ENCODE measurements at regions not wholly inside any gene's neighbourhood (a gene's known extent, or its start where the extent isn't known, plus 50 kb on each side); places are given as distances from the start of the nearest gene placed in this dataset.
"Not testable (repeated sequence)": the region's sequence is repeated elsewhere in the genome, so short reads cannot be mapped to it uniquely, and the experiment has no call there.

DNA sequence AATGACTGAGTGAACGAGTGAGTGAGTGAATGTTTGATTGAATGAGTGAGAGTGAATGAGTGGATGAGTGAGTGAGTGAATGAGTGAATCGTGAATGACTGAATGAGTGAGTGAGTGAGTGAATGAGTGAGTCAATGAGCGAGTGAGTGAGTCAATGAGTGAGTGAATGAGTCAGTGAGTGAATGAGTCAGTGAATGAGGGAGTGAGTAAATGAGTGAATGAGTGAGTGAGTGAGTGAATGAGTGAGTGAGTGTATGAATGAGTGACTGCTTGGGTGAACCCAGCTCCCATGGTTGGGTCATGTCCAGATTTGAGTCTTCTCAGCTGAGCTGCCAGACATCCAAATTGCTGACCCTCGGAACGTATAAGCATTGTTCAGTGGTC lies 135.2 kb upstream of the ZNF469 start:
- peak in 1 of 3 experiments; percentile 19 for DNase-seq

DNA sequence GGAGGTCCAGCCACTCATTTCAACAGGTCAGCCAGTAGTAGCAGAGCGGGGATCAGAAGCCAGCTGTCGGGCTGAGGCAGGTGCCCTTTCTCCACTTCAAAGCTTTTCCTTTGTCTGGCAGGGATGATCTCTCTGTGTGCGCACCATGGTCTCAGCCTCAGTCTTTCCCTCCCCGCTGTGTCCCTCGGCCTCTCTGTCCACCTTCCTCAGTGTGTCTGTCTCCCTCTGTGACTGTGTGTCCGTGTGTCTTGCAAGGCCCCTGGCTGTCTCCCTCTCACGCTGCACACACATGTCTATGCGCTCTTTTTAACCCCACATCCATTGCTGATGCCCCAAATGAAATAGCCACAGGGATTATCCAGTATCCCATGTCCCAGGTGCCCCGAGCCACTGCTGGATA lies 134.0 kb upstream of the ZNF469 start:
- peak in 1 of 3 experiments; percentile 2 for DNase-seq

DNA sequence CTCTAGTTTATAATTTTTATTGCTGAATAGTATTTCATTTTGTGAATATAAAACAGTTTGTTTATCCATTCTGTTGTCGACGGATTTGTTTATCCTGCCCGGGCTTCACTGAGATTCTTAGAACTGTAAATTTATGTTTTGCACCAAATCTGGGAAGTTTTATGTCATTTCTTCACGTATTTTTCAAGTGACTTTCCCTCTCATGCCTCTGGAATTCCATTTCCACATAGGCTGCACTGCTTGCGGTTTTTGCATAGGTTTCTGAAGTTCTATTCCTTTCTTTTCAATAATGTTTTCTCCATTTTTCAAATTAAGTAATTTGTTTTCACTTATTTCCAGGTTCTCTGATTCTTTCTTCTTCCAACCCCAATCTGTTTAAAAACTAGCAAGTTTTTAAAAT lies 132.4 kb upstream of the ZNF469 start:
- not testable (repeated sequence) for DNase-seq

DNA sequence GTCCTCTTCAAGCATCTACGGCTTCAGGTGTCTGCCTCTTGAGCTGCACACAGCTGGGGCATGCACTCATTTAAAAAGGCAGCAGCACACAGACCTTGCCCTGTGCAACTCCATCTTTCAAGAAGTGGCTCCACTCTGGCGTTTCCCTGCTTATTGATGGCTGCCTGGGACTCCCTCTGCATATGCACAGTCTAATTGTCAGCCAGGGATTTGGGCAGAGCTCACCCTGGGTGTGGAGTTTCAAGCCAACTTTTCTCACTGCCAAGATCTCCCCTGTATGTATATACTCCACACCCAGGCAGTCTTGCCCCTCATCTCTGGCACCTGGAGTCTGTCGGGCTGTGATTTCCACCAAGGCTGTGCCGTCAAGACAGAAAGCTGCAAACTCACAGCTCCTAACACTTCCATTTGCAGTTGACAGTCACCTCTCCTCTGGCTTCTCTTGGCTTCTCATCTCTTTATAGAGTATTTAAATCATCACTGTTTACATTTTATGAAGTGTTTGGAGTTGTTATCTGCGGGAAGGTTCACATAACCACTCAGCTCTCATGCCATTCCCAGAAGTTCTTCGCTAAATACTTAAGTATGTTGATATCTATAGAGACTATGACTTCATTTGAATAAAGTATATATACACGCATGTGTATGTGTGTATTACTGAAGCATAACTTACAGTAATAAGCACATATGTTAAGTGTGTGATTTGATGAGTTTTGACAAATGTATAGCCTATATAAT lies 130.5 kb upstream of the ZNF469 start:
- DNase-seq = not testable (repeated sequence)

DNA sequence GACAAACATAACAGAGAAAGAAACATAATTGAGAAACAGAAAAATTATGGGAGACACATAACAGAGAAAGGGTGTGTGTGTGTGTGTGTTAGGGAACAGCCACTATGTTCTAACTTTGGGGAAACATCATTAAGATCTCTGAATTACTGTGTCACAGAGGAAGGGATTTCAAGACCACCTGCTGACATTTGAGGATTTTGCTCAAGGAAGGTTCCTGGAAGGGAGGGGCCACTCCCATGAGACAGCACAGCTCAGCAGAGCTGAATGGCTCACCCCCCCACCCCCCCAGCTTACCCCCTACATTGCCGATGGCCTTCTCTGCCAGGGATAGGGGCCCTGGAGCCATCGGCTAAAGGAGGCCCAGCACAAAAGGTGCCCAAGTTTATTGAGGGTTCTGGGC lies 124.6 kb upstream of the ZNF469 start:
- DNase-seq = not testable (repeated sequence)

DNA sequence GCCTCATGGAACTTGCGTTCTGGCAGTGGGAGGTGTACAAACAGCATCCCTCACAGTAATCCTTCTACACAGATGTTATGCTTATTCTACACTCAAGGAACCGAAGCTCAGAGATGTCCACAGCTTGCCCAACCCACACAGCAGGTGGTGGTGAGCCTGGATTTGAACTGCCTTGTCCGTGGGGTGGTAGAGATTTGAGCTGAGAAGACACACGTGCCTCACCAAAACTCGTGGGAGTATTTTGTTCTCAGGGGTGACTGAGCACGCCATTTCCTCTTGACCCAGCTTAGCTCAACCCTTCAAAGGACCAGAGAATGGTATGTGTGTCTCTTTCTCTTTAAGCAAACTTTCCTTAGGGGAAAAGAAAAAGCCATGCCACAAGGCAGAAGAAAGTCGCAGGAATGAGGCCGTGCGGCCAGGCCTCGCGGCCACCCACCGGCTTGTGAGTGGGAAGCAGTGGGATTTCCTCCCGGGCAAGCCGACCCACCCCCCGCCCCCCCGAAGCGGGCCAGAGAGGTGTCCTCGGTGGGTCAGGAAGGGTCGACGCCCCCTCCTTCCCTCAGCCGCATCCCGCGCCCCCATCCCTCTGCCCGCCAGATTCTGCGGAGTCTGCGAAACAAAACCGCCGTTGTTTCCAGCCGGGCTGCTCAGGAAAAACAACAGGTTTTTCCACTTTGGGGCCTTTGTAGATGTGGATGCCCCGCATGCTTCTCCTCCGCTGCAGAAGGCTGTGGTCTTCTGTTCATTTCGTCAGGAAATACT lies 123.8 kb upstream of the ZNF469 start:
- not testable (repeated sequence) for DNase-seq

DNA sequence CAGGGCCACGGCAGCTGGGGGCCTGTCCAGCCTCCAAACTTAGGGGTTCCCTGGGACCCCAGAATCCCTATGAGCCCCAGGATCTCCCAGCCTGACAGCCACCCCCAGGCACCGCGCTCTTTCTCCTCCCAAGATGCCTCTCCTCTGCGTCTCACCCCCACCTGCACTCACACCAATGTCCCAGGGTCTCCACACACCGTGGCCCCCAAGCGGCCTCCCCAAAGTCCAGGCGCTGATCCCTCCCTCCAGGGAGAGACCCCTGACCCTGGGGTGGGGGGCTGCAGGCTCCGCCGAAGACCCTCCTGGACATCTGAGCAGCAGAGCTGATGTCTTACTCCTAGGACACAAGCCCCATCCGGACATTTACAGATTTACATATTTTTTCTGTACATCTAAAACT lies 123.2 kb upstream of the ZNF469 start:
- not testable (repeated sequence) for DNase-seq

DNA sequence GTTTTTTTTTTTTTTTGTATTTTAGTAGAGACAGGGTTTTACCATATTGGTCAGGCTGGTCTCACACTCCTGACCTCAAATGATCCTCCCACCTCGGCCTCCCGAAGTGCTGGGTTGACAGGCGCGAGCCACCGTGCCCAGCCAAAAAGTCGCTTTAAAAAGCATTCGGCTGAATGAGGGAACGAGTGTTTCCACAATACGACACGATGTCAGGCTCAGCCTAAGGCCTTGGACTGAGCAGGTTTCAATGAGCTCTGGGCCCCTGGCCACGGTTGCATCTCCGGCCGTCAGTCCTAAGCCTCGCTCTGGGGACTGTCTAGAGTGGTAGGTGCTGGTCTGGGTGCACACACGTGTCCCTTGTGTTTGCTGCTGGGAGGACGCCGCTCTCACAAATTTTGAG lies 122.6 kb upstream of the ZNF469 start:
- not testable (repeated sequence) for DNase-seq

DNA sequence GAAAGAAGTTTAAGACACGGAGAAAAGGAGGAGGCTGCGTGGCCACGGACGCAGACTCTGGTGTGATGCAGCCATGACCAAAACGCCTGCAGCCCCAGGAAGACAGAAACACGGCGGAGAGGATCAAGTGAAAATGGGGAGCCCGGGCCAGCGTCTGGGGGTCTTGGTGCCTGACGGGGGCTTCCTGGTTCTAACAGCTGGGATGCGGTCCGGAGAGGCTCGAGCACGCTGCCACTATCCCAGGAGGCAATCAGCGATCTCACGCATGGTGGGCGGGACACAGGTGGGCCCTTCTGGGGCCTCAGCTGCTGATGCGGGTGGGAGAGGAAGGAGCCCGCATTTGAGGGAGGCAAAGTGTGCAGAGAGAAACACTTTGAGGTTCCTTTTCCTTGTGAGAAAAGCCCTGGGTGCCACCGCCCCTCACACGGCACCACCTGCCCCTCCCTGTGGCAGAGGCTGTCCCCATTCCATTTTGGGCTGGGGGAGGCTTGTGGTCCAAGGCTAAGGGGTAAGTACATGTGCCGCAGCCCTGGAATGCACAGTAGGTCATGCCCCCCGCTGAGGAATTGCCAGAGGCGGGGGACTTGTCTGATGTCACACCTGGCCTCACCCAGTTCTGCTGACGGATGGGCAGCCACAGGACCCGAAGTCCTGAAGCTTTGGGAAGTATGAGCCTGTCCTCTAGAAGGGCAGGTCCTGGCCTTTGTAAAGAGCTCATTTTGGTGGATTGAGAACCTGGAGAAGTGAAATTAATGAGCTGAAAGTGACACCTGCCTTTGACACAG lies 121.7 kb upstream of the ZNF469 start:
- DNase-seq = not testable (repeated sequence)

DNA sequence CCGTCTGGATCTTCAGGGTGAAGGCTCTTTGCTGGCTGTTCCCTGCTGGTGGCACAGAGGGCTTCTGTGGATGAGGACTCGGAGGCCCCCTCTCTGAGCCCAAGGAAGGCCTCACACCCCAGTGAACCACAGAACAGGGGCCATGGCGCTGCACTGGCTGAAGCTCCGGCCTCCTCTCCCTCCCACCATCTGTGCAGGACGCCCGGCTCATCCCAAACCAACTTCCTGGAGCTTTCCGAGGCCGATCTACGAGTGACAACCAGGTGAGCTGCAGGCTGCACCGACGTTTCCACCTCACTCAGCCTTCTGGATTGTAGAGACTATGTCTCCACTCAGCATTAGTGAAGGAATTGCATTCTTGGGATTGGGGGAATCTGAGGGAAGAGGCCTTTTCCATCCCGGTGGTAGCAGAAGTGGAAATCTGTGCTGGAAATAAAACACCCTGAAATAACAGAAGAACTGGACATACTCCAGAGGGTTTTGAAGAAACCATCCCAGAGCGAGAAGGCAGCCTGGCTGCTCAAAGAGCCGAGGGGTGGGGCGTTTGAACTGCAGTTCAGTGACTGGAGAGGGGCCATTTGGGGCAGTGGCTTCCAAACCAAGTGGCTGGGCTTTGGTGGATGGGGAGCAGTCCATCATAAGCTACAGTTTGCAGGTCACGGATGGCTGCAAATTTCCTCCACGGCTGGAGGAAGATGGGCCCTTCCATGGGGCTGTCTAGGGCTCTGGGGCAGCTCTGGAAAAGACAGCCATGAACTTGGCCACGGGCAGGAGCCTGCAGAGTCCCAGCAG lies 120.7 kb upstream of the ZNF469 start:
- not testable (repeated sequence) for DNase-seq

DNA sequence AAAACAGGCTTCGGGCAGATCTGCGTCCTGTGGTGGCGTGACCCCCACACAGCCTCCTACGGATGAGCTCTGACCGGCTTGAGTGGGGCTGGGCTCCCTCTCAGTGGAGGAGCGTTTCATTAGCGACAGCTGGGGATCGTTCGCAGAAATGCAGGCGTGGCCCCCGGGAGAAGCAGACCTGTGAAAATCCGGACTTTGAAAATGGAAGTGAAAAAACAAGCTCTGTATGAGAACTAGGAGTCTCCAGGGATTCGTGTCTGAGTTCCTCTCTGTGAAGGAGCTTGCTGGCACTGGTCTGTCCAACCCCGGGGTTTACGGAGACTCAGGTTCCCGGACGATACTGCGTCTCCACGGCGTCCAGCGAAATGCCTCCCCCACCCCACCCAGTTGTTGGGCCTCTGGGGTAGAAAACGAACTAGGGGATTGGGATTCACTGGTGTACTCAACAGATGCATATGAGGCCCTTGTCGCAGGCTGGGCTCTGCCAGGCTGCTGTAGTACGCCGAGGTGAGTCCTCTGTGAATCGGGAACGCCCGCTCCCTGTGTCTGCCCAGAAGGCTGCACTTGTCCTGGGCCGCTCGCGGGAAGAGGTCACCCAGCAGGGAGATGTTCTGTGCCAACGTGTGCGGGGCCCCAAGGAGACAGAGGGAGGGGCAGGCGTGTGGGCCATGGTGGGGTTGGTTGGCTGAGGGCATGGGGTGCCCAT lies 119.7 kb upstream of the ZNF469 start:
- not testable (repeated sequence) for DNase-seq

DNA sequence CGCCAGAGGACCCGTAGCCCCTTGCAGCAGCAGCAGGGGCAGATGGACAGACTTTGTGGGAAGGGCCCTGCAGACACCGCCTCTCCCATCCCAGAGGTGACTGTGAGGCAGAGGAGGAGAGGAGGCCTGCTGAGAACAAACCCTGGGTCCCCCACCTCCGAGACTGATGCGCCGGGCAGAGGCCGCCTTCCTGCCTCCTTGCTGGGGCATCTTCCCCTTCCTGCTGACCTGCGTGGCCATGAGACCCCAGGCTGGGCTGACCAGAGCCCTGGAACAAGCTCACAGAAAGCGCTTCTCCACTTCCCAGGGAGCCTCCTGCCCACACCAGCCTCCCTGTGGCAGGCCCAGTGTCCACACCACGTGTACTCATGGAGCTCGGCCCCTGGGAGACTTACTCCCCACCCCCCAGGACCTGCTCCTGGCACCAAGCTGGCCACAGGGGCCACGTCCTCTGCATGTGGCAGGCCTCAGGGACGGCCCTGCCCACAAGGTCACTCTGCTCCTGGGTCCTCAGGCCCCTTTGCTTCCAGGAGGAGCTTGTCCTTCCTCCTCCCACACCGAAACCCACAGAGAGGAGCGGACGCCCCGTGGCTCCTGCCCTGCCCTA lies 119.0 kb upstream of the ZNF469 start:
- DNase-seq = not testable (repeated sequence)

DNA sequence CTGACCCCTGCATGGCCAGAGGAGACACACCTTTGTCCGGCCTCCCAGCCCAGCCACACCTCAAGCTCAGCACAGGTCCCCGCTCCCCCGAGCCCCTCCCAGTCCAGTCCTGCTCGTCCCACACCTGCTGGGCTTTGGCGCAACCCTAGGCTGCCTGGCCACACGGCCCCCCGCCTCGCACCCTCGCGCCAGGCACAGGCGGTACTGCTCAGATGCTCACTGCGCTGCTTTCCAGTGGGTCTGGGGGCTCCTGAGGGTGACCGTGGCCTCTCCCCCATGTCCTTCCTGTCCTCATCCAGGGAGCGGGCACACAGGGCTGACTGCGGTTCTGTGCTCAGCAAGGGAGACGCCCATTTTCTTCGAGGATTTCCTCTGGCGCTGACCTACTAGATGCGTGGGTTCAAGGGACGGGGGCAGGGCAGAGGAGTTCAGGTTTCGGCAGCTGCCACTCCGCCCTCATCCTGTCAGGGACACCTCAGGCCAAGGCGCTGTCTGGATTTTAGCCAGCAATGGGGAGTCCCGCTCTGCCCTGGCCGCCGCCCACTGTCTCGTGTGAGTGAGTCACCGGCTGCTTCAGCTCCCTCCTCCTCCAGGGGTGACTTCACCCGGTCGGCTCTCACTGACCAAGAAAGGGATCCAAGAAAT lies 118.0 kb upstream of the ZNF469 start:
- DNase-seq = peak in 1 of 3 experiments; percentile 14

DNA sequence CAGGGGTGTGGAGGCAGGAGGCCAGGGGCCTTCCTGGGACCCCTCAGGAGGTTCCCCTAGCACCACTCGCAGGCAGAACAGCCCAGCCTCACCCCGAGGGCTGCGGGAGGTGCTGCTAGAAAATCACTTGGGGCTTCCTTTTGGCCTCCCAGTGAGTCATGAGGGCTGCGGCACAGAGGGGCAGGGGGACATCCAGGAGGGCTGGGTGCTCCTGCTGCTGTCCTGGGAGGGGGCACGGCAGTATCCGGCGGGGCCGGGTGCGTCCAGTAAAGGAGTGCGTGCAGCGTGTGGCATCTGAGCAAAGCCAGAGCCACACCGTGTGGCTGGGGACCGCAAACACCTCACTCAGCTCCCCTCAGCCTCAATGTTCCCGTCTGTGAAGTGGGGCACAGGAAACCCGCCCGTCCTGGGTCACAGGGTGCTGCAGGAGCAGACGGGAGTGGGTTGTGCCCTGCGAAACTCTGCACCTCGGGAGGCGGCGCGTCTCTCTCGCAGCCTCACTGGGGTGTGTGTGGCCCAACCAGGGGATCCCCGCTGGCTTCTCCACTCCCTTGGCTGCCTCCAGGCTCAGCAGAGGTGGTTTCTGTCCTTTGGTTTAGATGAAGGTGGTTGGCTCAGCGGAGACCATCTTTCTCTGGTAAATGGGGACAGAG lies 117.3 kb upstream of the ZNF469 start:
- DNase-seq = not testable (repeated sequence)

DNA sequence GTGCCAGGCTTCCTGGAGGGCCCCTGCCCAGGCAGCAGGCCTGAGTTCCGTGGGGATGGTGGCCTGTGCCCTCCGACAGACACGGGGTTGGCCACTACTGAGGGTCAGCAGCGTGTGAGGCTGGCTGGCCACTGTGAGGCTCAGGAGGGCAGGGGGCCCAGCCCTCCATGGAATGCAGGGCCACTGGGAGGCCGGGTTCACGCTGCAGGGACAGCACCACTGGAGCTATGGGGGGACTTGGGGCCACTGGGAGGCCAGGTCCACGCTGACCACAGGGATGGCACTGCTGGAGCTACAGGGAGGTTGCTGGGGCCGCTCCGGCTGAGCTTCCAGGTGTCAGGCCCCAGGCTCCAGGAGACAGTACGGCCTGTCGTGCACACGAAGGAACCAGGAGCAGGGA lies 116.7 kb upstream of the ZNF469 start:
- DNase-seq = not testable (repeated sequence)

DNA sequence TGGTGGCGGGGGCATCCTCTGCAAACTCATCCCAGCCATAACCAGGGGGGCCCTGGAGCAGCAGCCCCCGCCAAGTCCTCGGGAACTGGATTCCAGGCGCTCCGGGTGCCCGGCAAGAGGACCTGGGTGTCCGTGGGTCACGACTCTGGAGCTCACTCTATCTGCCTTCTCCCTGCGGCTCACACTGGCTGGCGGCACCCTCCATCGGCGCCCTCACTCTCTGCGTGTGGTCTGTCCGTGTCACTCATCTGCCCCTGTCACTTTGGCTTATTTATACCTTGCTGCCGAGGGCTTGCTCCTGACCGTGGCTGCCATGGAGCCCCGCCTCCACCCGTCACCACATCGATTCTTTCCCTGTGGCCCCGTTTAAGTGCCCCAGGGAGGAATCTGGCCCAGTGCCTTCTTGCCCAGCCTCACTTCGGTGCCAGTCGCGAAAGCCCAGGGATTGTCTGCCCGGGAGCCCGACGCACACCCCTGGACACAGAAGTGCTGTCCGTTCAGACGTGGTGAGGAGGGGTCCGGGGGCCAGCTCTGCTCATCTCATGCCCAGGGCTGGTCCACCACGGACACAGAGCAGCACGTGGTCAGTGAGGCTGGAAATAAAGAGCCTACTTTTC lies 115.7 kb upstream of the ZNF469 start:
- not testable (repeated sequence) for DNase-seq

DNA sequence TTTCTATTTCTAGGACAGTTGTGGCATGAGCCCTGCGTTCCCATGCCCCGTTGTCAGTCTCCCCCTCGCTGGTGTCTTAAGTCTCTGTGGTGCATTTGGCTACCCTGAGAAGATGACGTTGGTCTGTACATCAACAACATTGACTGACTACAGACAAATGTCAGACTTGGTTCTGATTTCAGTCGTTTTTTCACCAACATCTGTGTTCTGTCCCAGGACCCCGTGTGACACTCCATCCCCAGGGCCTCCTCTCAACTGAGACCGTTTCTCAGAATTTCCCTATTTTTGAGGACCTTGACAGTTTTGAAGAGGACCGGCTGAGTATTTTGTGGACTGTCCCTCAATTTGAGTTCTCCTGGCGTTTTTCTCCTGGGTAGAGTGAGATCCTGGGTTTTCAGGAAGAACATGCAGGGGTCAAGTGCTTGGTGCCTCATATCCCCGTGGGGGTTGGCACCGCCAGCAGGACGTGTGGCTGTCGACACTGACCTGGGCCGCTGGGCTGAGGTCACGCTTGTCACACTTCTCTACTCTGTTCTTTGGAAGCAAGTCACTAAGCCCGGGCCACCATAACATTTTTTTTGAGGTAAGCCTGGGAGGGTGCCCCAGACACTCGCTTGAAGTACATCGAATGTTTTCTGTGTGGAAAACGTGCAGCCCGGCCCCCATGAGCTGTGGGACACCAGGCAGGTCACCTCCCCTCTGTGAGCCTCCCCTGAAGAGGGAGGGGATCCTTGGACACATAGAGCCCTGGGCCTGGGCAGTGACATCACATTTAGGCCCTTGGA lies 114.4 kb upstream of the ZNF469 start:
- not testable (repeated sequence) for DNase-seq

DNA sequence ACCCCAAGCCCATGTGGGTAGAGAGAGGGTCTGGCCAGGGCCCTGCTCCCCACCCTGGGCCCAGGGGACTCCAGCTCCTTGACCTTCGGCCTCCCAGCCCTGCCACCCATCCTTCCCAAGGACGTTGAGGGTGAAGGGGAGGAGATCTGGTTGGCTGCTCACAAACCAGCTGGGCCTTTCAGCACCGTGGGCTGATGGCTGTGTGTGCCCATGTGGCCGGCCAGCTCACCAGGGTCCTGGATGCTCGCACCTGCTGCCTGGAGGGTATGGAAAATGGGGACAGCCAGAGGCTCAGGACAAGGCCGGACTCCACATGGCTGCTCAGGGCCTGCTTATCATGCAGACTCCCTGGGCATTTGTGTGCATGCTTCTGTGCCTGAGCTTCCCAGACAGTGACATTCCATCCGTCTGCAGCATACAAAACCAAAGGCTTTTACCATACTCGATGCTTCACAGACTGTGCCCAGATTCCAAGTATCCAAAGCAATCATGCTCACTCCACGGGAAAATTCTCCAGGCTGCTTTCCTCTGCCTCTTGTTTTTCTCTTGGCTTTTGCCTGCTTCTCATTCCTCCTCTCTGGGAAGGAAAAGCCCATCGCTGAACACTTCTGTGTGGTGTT lies 112.5 kb upstream of the ZNF469 start:
- not testable (repeated sequence) for DNase-seq

DNA sequence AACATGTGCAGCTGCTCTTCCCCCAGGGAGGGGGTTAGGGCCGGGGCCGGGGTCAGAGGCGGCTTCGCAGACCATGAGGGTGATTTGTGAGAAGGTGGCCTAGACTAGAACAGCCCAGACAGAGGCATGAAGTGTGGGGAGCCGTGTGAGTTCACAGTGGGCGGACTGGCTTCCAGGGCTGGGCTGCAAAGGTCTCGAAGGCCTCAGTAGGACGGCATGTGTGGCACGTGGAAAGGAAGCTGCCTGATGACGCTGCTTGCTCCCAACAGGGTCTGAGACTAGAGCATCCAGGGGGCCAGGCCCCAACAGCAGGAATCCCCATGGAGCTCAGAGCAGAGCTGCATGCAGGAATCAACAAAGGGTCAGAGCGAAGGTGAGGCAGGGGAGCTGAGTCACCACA lies 111.5 kb upstream of the ZNF469 start:
- not testable (repeated sequence) for DNase-seq
